Adrenal gland (tissue), 9 donors: ENCODE measurements at regions not wholly inside any gene's neighbourhood (a gene's known extent, or its start where the extent isn't known, plus 50 kb on each side); places are given as distances from the start of the nearest gene placed in this dataset.

Experiments
- DNase-seq, 7 donors: peaks; one replicate each; pipeline ENCODE4 v3.0.0-alpha.2; 2019 to 2020
- H3K27ac ChIP-seq, 5 donors: fragments of 200-600 bp; sonication (generic) in 4 of 5; 1 replicate in 3 of 5; 2 replicates in 2 of 5; pipeline versions ENCODE4 v1.5.1 to v1.8.0; 2016 to 2020; ENCODE audit warnings: mild to moderate bottlenecking in 1 of 5
- H3K27me3 ChIP-seq: fragments of 200-600 bp; 2 replicates; pipeline ENCODE4 v1.8.0; 2021
- H3K36me3 ChIP-seq, 2 donors: fragments of 200-600 bp; replicated peaks in 1 of 2; 1 replicate in 1 of 2; 2 replicates in 1 of 2; pipeline versions ENCODE4 v1.5.1 to v1.8.0; 2018 to 2022
- H3K4me1 ChIP-seq, 2 donors: fragments of 200-600 bp; replicated peaks in 1 of 2; 1 replicate in 1 of 2; 2 replicates in 1 of 2; pipeline versions ENCODE4 v1.5.1 to v1.8.0; 2018 to 2021
- H3K4me3 ChIP-seq, 4 donors: fragments of 200-600 bp; sonication (generic) in 3 of 4; one replicate each; pipeline ENCODE4 v1.5.1; 2016 to 2018
- H3K9me3 ChIP-seq, 3 donors: fragments of 200-600 bp; sonication (generic) in 1 of 3; replicated peaks in 1 of 3; 1 replicate in 2 of 3; 2 replicates in 1 of 3; pipeline versions ENCODE4 v1.5.1 to v1.8.0; 2016 to 2021
- POLR2A ChIP-seq, 2 donors: fragments of 450-650 bp; IDR thresholded peaks; one replicate each; pipeline ENCODE4 v1.6.1; 2017; ENCODE audit warnings: antibody characterized with exemption in 2 of 2, mild to moderate bottlenecking in 2 of 2, moderate library complexity in 1 of 2
- WGBS, 4 donors: extraction: QIAGEN DNeasy Blood & Tissue Kit in 2 of 4; methylation state at CpG; one replicate each; pipeline versions ENCODE4 v1.1.5 to v1.1.7; 2013 to 2017; 5-methylcytosine and 5-hydroxymethylcytosine counted together
- intact Hi-C, 2 donors: fragments of 100-400 bp; cut with DNase I; formaldehyde crosslinking; loops; one replicate each; pipeline versions ENCODE4 v1.14.1 to v1.15.0; 2022 to 2023
- TF ChIP-seq, protein P1 (sequence below), 6 experiments: fragments of 450-650 bp in 4 of 6; fragments of 200-600 bp in 2 of 6; sonication (generic) in 1 of 6; IDR thresholded peaks; 1 replicate in 5 of 6; 2 replicates in 1 of 6; pipeline versions ENCODE4 v1.5.1 to v1.8.0; 2016 to 2021; ENCODE audit warnings: antibody characterized with exemption in 6 of 6, mild to moderate bottlenecking in 2 of 6, moderate library complexity in 1 of 6
- donor health status: healthy with polysubstance abuse.
- donor health status: Bipolar disorder and iron deficiency.
- donor health status: DM: yes; HTN: yes; CAD: no.
- donor health status: DM: no; HTN: no; CAD: no.
- donor health status: DM: no; HTN: no; CAD: no.

DNA sequence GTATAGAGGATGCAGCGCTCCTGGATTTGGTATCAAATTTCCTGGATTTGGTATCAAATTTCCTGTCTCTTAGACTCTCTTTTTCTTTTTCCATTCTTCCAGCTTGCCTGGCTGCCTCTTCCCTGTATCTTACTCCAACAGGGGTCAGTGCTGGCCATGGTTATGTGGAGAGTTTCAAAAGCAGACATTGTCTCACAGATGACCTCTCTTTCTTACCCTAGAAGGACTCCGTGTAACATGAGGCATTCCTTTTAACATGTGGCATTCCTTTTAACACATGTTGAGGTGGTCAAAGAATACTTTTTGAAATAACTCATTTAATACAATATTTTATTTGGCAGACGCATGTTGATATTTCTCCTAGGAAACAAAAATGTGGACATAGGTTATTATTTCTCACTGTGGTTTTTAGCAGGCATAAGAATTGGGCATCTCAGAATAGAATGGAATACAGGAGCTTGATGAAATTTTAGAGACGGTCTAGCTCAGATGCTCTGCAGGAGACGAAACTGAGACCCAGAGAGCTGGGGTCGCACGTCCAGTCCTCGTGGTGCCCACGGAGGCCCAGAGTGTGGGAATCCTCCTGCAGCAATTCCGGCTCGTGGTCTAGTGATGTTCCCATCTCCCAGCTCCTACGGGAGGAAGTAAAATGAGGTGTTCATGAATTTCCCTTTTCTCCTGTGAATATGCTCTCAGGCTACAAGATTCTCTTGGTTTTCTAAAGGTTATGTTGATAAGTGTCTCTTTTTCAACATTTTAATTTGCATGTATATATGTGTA is 59.6 kb upstream of the PITRM1 start:
- H3K4me3 ChIP-seq, result no peak overlapping the region
- WGBS, 4 donors, result 78 to 86% (median 82%) methylated on average over 12 of the region's 12 CpGs

DNA sequence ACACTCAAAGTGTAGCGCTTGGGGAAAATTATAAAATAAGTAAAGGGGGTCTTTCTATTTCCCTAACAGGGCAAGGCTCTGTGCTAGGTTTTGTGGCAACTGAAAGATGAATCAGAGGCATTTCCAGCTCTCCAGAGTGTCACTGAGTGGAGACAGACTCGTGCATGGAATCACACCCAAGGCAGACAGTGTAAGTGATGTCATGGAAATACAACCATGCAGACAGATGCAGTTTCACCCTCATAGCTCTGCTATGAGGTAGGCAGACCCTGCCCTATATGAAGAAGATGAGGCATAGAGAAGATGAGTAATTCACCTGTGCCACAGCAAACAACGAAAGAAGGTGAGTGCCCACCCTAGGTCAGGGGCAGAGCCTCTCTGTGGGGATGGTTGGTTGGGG is 57.2 kb upstream of the PITRM1 start:
- Histone ChIP-seq H3K4me1 (no peaks in the 10 kb centered on the region), H3K27me3 (no peaks in the 10 kb centered on the region), H3K27ac (no peak overlapping the region), H3K36me3 (no peaks in the 10 kb centered on the region), H3K4me3 (no peak overlapping the region), H3K9me3 (no peaks in the 10 kb centered on the region)
- WGBS, 4 donors, result 62 to 90% (median 81%) methylated on average over 3 of the region's 3 CpGs
- TF ChIP-seq POLR2A (IDR thresholded peaks at IDR 0.05), result no peak
- TF ChIP-seq, protein P1, sequence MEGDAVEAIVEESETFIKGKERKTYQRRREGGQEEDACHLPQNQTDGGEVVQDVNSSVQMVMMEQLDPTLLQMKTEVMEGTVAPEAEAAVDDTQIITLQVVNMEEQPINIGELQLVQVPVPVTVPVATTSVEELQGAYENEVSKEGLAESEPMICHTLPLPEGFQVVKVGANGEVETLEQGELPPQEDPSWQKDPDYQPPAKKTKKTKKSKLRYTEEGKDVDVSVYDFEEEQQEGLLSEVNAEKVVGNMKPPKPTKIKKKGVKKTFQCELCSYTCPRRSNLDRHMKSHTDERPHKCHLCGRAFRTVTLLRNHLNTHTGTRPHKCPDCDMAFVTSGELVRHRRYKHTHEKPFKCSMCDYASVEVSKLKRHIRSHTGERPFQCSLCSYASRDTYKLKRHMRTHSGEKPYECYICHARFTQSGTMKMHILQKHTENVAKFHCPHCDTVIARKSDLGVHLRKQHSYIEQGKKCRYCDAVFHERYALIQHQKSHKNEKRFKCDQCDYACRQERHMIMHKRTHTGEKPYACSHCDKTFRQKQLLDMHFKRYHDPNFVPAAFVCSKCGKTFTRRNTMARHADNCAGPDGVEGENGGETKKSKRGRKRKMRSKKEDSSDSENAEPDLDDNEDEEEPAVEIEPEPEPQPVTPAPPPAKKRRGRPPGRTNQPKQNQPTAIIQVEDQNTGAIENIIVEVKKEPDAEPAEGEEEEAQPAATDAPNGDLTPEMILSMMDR (IDR thresholded peaks at IDR 0.05), result no peak
- intact Hi-C loops, result no loop called here
- no peak for DNase-seq

More for the DNA sequence above, 59.6 kb upstream of the PITRM1 start:
- Histone ChIP-seq H3K9me3 (no peaks in the 10 kb centered on the region), H3K4me1 (no peaks in the 10 kb centered on the region), H3K36me3 (no peaks in the 10 kb centered on the region), H3K27me3 (no peaks in the 10 kb centered on the region), H3K27ac (no peak overlapping the region)
- no peak for TF ChIP-seq POLR2A (IDR thresholded peaks at IDR 0.05)
- TF ChIP-seq, protein P1 (IDR thresholded peaks at IDR 0.05), result no peak
- DNase-seq, result no peak
- intact Hi-C loops, result no loop called here

DNA sequence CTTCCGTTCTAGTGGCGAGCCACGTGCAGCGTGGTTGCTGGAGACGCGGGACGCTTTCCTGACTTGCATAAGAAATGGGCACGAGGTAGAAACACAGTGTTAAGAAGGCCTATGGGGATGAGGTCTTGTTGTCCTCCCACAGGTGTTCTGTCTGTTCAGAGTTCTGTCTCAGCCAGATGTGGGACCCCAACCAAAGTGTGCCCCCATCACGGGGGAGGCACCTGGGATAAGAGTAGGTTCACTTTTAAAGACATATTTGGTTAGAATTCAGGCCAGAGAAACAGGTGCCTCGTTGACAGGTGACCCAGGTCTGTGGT is 56.0 kb upstream of the PITRM1 start:
- intact Hi-C loops, result no loop called here
- H3K27ac ChIP-seq, result no peak overlapping the region
- 75 to 86% (median 83%) methylated on average over 6 to 10 of the region's 10 CpGs for WGBS, 4 donors

DNA sequence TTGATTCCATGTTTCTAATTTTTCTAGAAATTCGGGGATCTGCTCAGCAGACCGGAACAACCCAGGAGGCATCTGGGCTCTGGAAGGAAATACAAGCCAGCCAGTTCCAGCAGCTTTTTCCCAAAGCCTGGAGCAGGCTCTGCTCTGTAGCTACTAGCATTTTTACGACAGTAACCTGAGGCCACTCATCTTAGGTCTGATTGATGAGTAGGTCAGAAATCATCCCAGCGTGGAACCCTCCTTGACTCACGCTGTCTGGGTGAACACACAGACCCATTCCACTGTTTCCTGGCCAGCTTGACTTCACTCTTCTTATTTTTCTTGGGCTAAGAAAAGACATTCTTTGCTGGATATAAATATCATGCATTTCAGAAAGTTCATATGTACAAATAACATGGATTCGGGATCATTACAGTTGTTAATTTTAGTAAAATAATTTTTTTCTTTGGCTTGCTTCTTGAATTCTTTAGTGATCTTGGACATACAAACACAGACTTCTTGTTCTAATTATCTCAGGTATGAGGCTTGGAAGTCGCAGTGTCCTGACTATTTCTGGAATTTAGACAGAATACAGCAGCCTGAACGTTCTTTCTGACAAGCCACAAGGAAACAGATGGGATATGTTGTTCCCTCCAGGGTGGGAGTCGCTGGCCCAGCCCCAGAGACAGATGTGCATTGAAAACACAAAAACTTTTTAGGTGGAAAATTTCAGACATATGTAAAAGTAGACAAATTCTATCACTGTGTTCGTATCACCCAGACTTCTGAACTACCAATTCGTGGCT is 54.6 kb upstream of the PITRM1 start:
- Histone ChIP-seq H3K9me3 (no peaks in the 10 kb centered on the region), H3K27ac (no peak overlapping the region), H3K27me3 (no peaks in the 10 kb centered on the region), H3K4me1 (no peaks in the 10 kb centered on the region), H3K4me3 (no peak overlapping the region), H3K36me3 (no peaks in the 10 kb centered on the region)
- WGBS, 4 donors, result 51 to 61% (median 59%) methylated on average over 11 of the region's 11 CpGs
- no peak for TF ChIP-seq POLR2A (IDR thresholded peaks at IDR 0.05)
- TF ChIP-seq, protein P1 (IDR thresholded peaks at IDR 0.05), result no peak
- intact Hi-C loops, result no loop called here
- no peak for DNase-seq

More for the DNA sequence above, 56.0 kb upstream of the PITRM1 start:
- no peak for TF ChIP-seq POLR2A (IDR thresholded peaks at IDR 0.05)
- TF ChIP-seq, protein P1 (IDR thresholded peaks at IDR 0.05), result no peak
- Histone ChIP-seq H3K36me3 (no peaks in the 10 kb centered on the region), H3K4me3 (no peak overlapping the region), H3K9me3 (no peaks in the 10 kb centered on the region), H3K4me1 (no peaks in the 10 kb centered on the region), H3K27me3 (no peaks in the 10 kb centered on the region)
- DNase-seq, result no peak
